ENCODE measurements at regions not wholly inside any gene's neighbourhood (a gene's known extent, or its start where the extent isn't known, plus 50 kb on each side); places are given as distances from the start of the nearest gene placed in this dataset.

DNA sequence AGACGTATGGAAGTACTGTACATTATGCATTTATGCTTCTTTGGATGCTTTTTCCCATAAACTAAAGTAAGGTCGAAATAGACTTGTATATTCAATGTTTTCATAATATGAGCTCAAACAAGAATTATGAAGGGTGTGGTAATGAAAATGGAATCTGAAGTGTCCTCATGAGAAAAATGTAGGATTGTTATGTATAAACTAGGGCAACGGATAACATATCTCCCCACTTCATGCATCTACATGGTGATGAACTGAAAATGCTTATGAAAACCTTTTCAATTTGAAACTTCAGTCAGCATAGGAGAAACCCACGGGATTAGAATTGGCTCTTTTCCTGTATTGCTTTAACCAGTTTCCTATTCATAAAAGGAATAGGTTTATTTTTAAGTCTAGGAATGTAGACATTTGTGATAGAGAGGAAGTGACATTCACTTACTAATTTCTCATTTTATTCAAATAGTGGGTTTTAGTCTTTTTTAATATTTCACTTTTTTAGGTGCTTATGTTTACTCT lies 608.2 kb upstream of the GCFC2 start:
- no peak for DNase-seq (ENCODE audit: low read depth)

DNA sequence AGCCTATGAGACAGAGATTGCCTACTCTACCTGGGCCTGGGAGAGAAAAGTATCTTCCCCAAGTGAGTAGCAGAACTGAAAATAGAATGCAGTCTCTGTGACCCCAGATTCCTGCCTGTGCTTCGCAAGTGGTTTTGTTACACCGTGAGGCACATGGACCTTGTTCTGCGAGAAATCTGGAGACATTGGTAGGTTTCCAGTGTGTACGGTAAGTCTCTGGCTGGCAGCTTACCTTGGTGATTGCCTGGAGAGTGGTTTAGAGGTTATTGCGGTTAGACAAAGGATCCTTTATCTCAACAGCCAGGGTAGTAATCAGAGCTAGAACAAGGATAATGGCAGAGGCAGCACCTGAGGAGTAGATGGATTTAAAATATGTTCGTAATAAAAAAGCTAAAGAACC lies 606.0 kb upstream of the GCFC2 start:
- no peak for DNase-seq (ENCODE audit: low read depth)

DNA sequence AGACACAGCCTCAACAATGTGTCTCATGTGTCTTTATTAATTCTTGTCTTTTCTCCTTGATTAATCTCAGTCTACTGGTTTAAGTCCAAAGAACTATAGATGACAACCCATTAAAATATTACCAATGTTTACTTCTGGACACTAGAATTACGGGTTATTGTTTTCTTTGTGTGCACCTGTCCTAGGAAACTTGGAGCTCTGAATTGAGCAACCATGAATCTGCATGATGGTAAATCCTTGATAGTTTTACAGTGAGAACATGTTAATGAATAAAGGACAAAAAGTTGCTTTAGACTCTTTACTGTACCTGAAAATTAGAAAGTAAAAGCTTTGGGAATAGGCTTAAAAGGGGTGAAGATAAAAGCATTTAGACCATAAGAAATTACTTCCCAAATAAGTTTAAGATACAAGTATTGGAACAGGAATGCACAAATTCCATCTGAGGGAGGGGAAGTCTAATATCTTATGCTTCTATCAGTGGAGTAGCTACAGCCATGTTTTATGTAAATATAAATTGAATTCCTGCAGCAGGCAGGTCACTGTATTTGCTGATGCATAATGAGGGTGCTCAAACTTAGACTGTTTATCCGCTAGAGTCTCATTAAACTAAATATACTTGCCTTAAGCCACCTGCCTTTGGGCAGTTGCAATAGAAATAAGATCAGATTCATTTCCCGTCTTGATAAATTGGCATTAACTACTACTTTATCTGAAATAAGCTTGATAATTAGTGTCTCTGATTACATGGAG lies 603.7 kb upstream of the GCFC2 start:
- no peak for DNase-seq (ENCODE audit: low read depth)

DNA sequence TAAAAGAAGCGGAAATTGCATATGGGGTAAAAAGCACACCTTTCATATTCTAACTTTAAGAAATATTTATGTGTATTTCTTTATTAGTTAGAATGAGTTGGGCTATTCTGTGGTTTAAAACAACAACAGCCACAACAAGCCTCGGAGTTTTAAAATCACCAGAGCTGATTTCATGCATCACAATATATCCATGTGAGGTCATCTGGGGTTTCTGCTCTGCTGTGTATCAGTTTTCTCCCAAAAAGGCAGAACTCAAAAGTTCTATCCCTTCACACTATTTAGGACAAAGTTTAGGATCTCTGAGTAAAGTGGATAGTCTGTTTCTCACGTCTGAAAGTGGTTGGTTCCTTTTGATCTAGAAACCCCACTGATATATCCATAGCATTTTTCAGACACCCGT lies 601.5 kb upstream of the GCFC2 start:
- DNase-seq (ENCODE audit: low read depth), result no peak

DNA sequence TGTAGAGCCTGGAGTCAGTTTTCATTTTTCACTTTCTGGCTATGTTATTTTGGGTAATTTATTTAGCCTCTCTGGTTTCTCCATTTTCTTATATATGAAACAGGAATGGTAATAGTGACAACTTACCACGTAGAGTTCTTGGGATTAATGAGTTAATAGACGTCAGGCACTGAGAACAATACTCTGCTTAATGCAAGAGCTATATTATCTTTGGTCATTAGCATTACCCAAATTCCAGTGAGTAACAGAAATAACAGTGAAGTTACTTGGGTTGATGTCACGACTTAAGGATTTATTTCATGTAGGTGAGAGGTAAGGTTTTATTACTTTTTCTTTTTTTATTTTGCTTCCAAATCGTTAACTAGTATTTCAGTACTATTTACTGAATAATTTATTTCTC lies 601.0 kb upstream of the GCFC2 start:
- DNase-seq (ENCODE audit: low read depth), result no peak

DNA sequence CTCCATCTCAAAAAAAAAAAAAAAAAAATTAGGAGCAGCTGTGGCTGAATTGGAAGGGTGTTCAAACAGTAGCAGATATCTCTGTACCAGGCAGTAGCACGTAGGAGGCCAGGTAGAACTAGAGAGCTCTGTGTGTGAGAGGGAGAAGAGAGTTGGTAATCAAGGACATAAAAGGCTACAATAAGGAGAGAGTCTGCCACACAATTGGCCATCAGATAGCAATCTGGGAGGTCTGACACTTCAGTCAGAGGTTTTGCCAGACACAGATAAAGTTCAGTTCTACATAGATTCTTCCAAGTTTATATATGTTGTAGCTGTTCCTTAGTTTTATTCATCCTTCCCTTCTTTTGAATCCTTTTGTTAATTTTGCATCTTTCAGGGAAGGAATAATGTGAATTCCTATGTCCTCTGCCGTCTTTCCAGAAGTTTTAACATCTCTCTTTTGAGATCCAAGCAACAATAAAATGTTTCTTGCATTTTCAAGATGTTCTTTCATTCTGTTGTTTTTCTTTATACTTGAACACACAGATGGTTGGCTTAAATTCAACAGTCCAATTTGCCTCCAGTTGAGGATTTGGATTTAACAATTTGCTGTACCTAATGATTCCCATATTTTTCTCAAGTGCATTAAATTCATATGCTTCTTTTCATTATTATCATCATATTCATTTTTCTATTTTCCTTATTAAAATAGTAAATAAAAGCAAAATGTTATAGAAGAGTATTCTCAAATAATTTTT lies 600.3 kb upstream of the GCFC2 start:
- DNase-seq (ENCODE audit: low read depth), result no peak

DNA sequence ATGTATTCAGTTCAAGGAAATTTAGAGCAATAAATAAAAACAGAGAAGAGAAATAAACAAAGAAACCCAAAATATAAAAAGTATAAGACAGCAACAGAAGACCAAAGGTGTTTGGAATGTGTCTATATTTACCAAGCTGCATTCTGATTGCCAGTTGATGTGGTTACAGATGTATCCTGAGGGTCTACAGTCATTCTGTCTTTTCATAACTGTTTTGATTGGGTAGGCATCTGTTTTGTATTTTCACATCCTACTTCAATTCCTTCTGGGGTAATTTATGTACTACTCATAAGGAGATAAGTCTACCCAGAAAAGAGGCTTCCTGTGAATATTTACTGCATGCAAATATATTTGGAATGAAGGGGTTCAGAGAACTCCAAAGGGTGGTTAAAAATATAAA lies 596.8 kb upstream of the GCFC2 start:
- DNase-seq (ENCODE audit: low read depth), result no peak

DNA sequence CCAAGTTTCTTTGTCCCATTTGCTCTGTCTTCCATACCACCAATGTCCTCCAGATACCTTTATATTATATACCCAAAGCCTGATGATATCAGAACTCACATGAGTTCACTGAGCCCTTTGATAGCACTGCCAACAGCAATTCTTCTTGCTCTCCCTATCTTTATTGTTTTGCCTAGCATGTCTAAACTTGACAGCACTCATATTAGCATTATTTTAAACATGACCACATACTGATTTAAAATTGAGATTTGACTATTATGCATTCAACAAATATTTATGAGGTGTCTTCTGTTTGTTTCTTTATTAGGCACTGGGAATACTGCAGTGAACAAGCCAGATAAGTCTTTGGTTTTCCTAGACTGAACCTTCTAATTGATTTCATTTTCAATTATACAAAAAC lies 587.3 kb upstream of the GCFC2 start:
- DNase-seq (ENCODE audit: low read depth), result no peak

DNA sequence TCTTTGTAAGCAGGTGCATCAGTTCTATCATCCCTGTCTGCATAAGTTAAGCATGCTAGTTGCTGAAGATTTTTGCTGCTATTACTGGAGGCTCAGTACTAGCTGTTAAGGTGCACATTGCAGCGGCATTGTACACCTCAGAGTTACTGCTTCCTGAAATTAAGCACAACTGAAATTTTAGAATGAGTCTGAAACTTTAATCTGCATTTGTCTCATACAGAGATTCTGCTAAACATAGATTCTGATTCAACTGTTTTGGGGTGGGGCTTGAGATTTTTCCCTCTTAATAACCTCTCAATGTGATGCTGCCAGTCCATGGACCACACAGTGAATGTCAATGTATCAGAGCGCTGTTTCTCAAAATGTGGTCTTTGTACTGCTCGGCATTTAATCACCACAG lies 585.7 kb upstream of the GCFC2 start:
- no peak for DNase-seq (ENCODE audit: low read depth)

DNA sequence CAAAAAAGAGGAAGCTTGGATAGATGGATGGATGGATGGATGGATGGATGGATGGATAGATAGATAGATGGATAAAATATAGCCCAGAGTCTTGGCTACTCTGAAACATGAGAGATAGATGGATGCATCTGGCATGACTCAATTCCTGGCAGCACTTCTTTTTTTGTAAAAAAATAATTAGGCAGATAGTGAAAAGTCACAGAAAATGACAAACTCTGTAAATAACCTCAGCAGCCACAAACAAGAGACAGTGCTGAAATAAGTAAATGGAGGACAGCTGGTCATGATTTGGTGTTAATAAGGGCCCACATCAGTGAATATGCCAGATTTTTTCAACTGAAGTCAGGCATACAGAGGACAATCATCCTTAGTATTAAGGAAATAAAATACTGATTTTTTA lies 585.0 kb upstream of the GCFC2 start:
- DNase-seq (ENCODE audit: low read depth), result no peak

DNA sequence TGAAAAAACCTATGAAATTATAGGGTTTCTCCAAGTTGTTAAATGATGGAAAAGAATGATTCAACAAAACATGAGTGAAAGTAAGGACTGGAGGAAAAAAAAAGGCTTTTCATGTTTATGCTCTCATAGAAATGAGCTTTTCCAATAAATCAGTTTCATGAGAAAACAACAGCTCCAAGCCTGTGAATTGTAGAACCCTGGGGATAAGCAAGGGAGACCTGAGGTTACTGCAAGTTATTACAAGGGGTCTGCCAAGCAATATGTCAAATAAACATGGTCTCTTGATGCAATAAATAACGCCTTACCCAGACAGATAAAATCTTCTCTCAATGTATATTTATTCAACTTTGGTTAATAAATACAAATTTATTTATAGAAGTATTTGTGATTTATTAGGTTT lies 577.9 kb upstream of the GCFC2 start:
- no peak for DNase-seq (ENCODE audit: low read depth)

DNA sequence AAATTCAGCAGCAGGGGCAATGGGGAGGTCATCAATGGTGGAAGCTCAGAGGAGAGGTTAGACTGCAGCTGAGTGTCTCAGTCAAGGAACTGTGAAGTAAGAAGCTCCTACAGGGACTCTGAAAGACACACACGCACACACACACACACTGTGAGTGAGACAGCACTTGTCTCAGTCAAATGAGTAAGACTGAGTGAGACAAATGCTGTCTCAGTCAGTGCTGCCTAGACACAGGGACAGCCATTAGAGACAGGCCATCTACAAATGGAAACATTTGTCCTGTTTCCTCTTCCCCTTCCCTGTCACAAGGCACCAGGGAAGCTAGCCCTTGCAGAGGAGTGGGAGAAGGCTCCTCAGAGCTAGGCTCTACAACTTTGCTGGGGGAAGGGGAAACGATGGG lies 577.4 kb upstream of the GCFC2 start:
- DNase-seq (ENCODE audit: low read depth), result no peak

DNA sequence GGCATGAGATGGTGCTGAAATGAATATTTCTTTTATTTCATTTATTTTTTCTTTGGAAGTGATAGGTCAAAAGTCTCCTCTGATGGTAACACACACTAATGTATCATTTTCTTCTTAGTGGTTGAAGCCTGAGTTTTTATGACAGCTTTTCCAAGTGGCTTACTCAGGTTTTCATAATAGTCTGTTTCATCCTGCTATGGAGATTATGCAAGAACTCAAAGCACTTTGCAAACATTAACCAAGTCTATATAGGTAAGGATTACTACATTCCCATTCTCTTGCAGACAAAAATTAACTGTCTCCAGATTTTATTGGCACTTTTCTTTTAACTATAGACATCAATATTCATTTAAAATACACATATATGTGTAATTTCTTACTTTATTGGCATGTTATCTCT lies 572.6 kb upstream of the GCFC2 start:
- DNase-seq (ENCODE audit: low read depth), result no peak

DNA sequence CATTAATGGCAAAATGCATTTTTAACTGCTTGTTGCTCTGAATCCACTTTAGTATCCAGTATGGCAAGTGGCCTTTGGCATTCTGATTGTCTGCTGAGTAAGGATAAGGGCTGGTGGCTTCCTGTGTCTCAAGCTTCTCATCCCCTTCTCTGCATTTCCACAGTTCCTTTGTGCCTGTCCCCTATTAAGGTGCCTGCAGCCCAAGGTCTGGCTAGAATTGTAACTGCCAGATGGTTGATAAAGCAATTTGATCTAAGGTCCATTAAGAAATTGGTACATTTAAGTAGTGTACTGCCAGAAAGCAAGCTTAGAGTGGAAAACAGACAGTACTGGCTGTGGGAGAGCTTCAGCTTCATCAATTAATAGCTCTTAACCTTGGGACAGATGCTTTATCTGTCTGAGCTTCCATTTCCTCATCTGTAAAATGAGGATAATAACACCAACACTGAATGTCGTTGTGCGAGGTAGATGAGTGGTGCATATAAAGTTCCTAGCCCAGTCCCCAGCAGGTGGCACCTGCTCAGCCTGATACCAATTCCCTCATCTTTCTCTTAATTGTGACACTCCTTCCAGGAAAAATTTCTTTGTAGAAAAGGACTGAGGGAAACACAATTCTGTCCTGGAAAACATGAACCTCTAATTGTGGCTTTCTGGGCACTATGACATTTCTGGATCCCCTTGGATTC lies 570.6 kb upstream of the GCFC2 start:
- no peak for DNase-seq (ENCODE audit: low read depth)

DNA sequence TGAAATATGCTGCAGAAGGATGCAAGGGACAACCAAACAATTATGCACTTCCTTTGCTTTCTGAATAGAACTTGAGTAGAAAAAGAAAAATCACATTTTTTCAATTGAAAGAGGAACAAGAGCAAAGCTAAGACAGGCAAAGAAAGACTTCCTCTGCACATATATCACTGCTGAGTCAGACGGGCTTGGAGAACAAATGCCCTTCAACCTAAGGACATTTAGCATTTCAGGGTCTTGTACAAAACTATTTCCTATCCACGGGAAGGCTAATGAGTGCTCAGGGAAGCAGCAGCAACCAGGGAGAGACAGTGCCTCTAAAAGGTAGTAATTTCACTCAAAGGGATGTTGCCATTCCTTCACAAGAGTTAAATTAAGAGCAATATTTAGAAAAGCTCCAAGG lies 570.0 kb upstream of the GCFC2 start:
- no peak for DNase-seq (ENCODE audit: low read depth)

DNA sequence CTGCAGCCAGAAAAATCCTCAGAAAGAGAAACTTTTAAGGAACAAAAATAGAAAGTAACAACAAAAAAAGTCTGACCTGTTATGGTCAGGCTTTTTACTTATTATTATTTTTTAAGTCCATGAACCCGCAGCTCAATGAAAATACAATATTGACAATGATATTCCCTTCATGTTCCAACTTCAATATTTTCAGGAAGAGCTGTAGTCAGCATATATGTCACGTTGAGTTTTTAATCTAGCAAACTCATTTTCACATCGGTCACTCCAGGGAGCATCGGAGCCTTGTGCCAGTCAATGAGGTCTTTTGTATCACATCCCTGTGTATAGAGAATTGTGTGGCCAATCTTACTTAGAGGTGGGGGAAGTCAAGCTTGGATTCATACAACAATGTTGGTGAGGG lies 568.4 kb upstream of the GCFC2 start:
- DNase-seq (ENCODE audit: low read depth), result no peak

DNA sequence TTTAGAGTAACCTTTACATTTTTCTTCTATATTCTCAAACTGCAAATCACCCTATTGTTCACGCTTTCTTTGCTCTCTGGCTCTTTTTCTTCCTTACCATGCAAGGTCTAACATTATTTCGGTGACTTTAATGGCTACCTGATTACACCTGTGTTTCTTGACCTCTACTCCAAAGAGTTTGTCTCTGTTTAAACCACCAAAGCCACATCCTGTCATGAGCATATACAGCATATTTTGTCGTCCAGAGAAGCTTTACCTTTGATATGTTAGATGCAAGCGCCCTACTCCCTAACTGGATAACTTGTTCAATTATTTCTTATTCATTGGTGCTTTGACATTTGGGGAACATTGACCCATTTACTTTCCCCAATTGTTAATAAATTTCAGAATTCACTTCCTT lies 565.1 kb upstream of the GCFC2 start:
- no peak for DNase-seq (ENCODE audit: low read depth)

DNA sequence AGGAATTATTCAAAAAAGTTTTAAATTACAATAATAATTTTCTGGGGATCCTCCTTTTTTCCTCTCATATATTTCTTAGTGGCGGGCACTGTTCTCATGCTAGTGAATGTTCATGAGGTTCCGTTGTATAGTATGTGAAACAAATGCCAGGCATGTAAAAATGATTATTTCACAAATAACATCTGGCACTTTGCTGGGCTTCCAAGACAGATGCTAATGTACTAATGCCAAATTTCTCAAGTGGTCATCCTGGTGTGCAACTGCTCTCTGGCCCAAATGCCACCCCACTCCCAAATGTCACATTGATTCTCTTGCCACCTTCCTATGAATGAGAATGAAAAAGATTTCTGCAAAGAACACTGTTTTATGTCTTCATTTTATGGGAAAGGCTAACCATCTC lies 564.0 kb upstream of the GCFC2 start:
- no peak for DNase-seq (ENCODE audit: low read depth)

DNA sequence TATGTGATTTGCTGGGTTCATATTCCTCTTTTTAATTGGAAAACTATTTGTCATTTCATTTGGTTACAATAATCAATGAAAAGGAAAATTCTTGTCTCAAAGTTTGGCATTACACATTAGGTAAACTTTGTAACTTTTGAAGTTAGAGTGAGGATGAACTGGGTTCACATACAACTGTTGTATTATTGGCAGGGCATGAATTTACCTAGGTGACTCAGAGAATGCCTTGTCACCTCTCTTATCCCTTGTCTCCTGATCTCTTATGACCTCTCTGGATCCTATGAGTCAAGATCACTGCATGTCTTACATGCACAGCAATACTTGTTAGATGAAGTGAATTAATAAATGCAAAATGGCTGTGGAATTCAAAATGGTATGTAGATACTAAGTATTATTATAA lies 563.4 kb upstream of the GCFC2 start:
- no peak for DNase-seq (ENCODE audit: low read depth)

DNA sequence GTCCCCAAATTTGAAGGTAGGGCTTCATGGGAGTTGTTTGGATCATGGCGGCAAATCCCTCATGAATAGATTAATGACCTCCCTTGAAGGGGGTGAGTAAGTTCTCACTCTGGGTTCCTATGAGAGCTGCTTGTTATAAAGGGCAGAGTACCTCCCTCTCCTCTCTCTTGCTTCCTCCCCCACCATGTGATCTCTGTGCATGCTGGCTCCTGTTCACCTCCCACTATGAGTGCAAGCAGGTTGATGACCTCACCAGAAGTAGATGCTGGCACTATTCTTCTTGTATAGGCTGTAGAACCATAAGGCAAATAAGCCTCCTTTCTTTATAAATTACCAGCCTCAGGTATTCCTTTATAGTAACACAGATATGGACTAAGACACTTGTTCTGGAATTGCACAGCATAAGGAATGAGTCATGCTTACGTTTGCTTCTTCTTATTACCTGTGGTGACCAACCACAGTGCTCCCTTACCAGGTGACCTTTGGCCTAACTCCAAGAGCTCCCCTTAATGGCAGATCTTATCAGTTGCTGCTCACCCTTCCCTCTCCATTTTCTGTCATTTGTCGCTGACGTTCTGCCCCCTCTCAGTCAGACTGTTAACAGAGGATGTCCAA lies 559.5 kb upstream of the GCFC2 start:
- DNase-seq (ENCODE audit: low read depth), result no peak

DNA sequence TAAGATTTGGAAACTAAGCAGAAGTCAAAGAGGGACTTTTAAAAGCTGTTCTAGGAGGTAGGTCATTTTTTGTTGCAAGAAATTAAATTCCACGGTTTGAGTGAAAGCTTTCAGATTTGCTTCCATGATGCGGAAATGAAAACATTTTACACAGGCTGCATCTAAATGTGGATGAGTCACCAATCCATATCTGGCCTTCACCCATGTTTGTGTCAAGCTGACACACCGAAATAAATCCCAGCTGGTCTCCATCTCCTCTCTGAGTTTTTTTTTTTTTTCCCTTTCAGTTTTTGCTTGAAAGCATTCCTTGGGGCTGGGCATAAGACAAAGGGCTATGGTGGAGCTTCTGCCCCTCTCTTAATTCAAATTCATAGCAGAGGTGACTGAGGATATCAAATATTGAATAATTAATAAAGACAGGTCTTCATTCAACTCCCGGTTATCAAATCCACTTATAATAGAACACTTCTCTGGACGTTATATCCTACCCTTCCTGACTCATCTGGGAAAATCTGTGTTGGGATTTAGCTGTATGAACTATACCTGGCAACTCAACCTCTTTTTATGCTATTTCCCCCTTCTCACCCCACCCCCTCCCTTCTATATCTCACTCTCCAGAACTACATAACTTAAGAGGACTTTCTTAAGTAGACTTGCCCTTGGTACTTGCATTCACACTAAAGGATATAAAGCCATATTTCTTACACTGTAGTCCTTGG lies 558.3 kb upstream of the GCFC2 start:
- DNase-seq (ENCODE audit: low read depth), result no peak

DNA sequence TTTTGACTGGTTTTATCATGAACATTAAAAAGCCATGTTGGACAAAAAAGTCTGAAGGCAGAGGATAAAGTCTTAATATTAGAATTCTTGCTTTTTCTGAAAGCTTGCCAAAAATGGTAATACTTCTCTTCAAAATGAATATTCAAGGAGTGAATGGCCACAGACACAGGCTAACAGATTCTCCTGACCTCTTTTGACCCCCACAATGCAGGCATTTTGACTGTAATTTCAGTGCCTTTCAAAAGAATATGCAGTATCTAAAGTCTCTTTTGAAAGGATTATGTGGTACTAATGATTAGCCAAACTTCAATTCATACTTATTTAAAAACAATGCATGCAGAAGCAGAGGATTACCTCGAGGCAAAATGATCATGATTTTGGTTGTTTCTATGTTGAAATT lies 557.8 kb upstream of the GCFC2 start:
- DNase-seq (ENCODE audit: low read depth), result no peak

Data from stimulated activated CD8-positive, alpha-beta memory T cell treated with anti-CD3 and anti-CD28 coated beads, Interleukin-7, amount 100 ng/mL, for 24 hours (primary cell).